ENCODE measurements at regions not wholly inside any gene's neighbourhood (a gene's known extent, or its start where the extent isn't known, plus 50 kb on each side); places are given as distances from the start of the nearest gene placed in this dataset.

DNA sequence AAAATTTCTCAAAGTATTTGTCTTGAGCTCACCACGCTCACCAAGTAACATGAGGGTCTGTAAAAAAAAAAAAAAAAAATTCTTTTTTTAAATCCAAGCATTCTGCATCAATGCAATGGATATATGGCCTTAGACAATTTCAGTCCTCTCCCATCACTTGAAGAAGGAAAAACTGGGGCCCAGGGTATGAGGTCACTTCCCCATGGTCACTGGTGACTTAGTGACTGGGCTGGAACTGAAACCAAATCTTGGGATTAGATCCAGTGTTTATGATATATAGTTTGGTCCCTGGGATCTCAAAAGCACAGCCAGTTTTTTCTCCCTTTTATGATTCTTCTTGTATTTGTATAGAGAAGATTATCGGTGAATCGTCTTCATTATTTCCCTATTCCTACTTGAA, 477.9 kb upstream of the TNP1 start:
- TF ChIP-seq, protein P1, sequence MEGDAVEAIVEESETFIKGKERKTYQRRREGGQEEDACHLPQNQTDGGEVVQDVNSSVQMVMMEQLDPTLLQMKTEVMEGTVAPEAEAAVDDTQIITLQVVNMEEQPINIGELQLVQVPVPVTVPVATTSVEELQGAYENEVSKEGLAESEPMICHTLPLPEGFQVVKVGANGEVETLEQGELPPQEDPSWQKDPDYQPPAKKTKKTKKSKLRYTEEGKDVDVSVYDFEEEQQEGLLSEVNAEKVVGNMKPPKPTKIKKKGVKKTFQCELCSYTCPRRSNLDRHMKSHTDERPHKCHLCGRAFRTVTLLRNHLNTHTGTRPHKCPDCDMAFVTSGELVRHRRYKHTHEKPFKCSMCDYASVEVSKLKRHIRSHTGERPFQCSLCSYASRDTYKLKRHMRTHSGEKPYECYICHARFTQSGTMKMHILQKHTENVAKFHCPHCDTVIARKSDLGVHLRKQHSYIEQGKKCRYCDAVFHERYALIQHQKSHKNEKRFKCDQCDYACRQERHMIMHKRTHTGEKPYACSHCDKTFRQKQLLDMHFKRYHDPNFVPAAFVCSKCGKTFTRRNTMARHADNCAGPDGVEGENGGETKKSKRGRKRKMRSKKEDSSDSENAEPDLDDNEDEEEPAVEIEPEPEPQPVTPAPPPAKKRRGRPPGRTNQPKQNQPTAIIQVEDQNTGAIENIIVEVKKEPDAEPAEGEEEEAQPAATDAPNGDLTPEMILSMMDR (IDR thresholded peaks at IDR 0.05): no peak
- no peak for TF ChIP-seq EZH2 (IDR thresholded peaks at IDR 0.05; ENCODE audit: borderline replicate concordance, insufficient read depth, low read depth, low read length, poor library complexity, severe bottlenecking)
